ENCODE measurements at regions not wholly inside any gene's neighbourhood (a gene's known extent, or its start where the extent isn't known, plus 50 kb on each side); places are given as distances from the start of the nearest gene placed in this dataset.

- TF ChIP-seq HDAC6 (IDR thresholded peaks at IDR 0.05; ENCODE audit: unreplicated experiment) (no peak), NBN (IDR thresholded peaks at IDR 0.05) (no peak), ZNF217 (IDR thresholded peaks at IDR 0.05) (no peak), TAF1 (IDR thresholded peaks at IDR 0.05; ENCODE audit: borderline replicate concordance, low read depth, low read length) (no peak)
- TF ChIP-seq, protein P1, sequence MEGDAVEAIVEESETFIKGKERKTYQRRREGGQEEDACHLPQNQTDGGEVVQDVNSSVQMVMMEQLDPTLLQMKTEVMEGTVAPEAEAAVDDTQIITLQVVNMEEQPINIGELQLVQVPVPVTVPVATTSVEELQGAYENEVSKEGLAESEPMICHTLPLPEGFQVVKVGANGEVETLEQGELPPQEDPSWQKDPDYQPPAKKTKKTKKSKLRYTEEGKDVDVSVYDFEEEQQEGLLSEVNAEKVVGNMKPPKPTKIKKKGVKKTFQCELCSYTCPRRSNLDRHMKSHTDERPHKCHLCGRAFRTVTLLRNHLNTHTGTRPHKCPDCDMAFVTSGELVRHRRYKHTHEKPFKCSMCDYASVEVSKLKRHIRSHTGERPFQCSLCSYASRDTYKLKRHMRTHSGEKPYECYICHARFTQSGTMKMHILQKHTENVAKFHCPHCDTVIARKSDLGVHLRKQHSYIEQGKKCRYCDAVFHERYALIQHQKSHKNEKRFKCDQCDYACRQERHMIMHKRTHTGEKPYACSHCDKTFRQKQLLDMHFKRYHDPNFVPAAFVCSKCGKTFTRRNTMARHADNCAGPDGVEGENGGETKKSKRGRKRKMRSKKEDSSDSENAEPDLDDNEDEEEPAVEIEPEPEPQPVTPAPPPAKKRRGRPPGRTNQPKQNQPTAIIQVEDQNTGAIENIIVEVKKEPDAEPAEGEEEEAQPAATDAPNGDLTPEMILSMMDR (IDR thresholded peaks at IDR 0.05 in 2 of 3, conservative IDR thresholded peaks at IDR 0.05 in 1 of 3; ENCODE audit: control insufficient read depth in 2 of 3, extremely low read depth in 1 of 3, insufficient read depth in 1 of 3, low read depth in 3 of 3, low read length in 3 of 3), result no peak
- TF ChIP-seq, protein P2, sequence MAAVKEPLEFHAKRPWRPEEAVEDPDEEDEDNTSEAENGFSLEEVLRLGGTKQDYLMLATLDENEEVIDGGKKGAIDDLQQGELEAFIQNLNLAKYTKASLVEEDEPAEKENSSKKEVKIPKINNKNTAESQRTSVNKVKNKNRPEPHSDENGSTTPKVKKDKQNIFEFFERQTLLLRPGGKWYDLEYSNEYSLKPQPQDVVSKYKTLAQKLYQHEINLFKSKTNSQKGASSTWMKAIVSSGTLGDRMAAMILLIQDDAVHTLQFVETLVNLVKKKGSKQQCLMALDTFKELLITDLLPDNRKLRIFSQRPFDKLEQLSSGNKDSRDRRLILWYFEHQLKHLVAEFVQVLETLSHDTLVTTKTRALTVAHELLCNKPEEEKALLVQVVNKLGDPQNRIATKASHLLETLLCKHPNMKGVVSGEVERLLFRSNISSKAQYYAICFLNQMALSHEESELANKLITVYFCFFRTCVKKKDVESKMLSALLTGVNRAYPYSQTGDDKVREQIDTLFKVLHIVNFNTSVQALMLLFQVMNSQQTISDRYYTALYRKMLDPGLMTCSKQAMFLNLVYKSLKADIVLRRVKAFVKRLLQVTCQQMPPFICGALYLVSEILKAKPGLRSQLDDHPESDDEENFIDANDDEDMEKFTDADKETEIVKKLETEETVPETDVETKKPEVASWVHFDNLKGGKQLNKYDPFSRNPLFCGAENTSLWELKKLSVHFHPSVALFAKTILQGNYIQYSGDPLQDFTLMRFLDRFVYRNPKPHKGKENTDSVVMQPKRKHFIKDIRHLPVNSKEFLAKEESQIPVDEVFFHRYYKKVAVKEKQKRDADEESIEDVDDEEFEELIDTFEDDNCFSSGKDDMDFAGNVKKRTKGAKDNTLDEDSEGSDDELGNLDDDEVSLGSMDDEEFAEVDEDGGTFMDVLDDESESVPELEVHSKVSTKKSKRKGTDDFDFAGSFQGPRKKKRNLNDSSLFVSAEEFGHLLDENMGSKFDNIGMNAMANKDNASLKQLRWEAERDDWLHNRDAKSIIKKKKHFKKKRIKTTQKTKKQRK (IDR thresholded peaks at IDR 0.05; ENCODE audit: low read depth, low read length), result no peak
Observed at GRCh38 chr11:131172011-131172410, 198.4 kb upstream of the NTM start.

Measured in GM12878 (cell line).